ENCODE measurements at regions not wholly inside any gene's neighbourhood (a gene's known extent, or its start where the extent isn't known, plus 50 kb on each side); places are given as distances from the start of the nearest gene placed in this dataset.
"Not testable (repeated sequence)": the region's sequence is repeated elsewhere in the genome, so short reads cannot be mapped to it uniquely, and the experiment has no call there.

GRCh38 chr21:9881430-9881829, 640.0 kb upstream of the TPTE start:
- not testable (repeated sequence) for H3K4me3 ChIP-seq (ENCODE audit: low read length); H3K9me3 ChIP-seq (ENCODE audit: low read length); H2AFZ ChIP-seq (ENCODE audit: low read depth, low read length); H3K36me3 ChIP-seq (ENCODE audit: insufficient read depth, low read length); H3K27me3 ChIP-seq (ENCODE audit: insufficient read depth, low read length); H3K4me1 ChIP-seq (ENCODE audit: insufficient read depth, low read length)

GRCh38 chr21:9883047-9883446, 638.3 kb upstream of the TPTE start:
- H3K9me3 ChIP-seq (ENCODE audit: low read length); H3K4me1 ChIP-seq (ENCODE audit: insufficient read depth, low read length); H2AFZ ChIP-seq (ENCODE audit: low read depth, low read length); H3K4me3 ChIP-seq (ENCODE audit: low read length); H3K36me3 ChIP-seq (ENCODE audit: insufficient read depth, low read length); H3K27me3 ChIP-seq (ENCODE audit: insufficient read depth, low read length): not testable (repeated sequence)

GRCh38 chr21:9883571-9884282, 637.7 kb upstream of the TPTE start:
- H3K4me3 ChIP-seq (ENCODE audit: low read length); H3K9me3 ChIP-seq (ENCODE audit: low read length); H2AFZ ChIP-seq (ENCODE audit: low read depth, low read length); H3K27me3 ChIP-seq (ENCODE audit: insufficient read depth, low read length); H3K4me1 ChIP-seq (ENCODE audit: insufficient read depth, low read length); H3K36me3 ChIP-seq (ENCODE audit: insufficient read depth, low read length): not testable (repeated sequence)

- not testable (repeated sequence) for H3K9me3 ChIP-seq (ENCODE audit: low read length); H3K4me3 ChIP-seq (ENCODE audit: low read length); H3K36me3 ChIP-seq (ENCODE audit: insufficient read depth, low read length); H3K27me3 ChIP-seq (ENCODE audit: insufficient read depth, low read length); H2AFZ ChIP-seq (ENCODE audit: low read depth, low read length); H3K4me1 ChIP-seq (ENCODE audit: insufficient read depth, low read length)
Observed at GRCh38 chr21:9888500-9888899, 632.9 kb upstream of the TPTE start.

- not testable (repeated sequence) for H3K4me1 ChIP-seq (ENCODE audit: insufficient read depth, low read length); H2AFZ ChIP-seq (ENCODE audit: low read depth, low read length); H3K27me3 ChIP-seq (ENCODE audit: insufficient read depth, low read length); H3K36me3 ChIP-seq (ENCODE audit: insufficient read depth, low read length); H3K4me3 ChIP-seq (ENCODE audit: low read length); H3K9me3 ChIP-seq (ENCODE audit: low read length)
Observed at GRCh38 chr21:9903579-9903978, 617.8 kb upstream of the TPTE start.

- not testable (repeated sequence) for H3K27me3 ChIP-seq (ENCODE audit: insufficient read depth, low read length); H3K9me3 ChIP-seq (ENCODE audit: low read length); H3K4me1 ChIP-seq (ENCODE audit: insufficient read depth, low read length); H3K4me3 ChIP-seq (ENCODE audit: low read length); H3K36me3 ChIP-seq (ENCODE audit: insufficient read depth, low read length); H2AFZ ChIP-seq (ENCODE audit: low read depth, low read length)
Observed at GRCh38 chr21:9914135-9914534, 607.2 kb upstream of the TPTE start.

- H3K9me3 ChIP-seq (ENCODE audit: low read length) = not testable (repeated sequence)
Observed at GRCh38 chr21:9919446-9919845, 601.9 kb upstream of the TPTE start.

GRCh38 chr21:9943639-9944038, 577.7 kb upstream of the TPTE start:
- H3K27me3 ChIP-seq (ENCODE audit: insufficient read depth, low read length); H3K36me3 ChIP-seq (ENCODE audit: insufficient read depth, low read length); H3K4me3 ChIP-seq (ENCODE audit: low read length); H2AFZ ChIP-seq (ENCODE audit: low read depth, low read length); H3K4me1 ChIP-seq (ENCODE audit: insufficient read depth, low read length); H3K9me3 ChIP-seq (ENCODE audit: low read length): not testable (repeated sequence)

More at GRCh38 chr21:9919446-9919845, 601.9 kb upstream of the TPTE start:
- H3K27me3 ChIP-seq (ENCODE audit: insufficient read depth, low read length); H3K4me3 ChIP-seq (ENCODE audit: low read length); H3K4me1 ChIP-seq (ENCODE audit: insufficient read depth, low read length); H3K36me3 ChIP-seq (ENCODE audit: insufficient read depth, low read length); H2AFZ ChIP-seq (ENCODE audit: low read depth, low read length): not testable (repeated sequence)

- not testable (repeated sequence) for H3K4me3 ChIP-seq (ENCODE audit: low read length); H3K4me1 ChIP-seq (ENCODE audit: insufficient read depth, low read length); H2AFZ ChIP-seq (ENCODE audit: low read depth, low read length); H3K27me3 ChIP-seq (ENCODE audit: insufficient read depth, low read length); H3K36me3 ChIP-seq (ENCODE audit: insufficient read depth, low read length); H3K9me3 ChIP-seq (ENCODE audit: low read length)
Observed at GRCh38 chr21:9946057-9946456, 575.3 kb upstream of the TPTE start.

GRCh38 chr21:9949510-9950289, 571.7 kb upstream of the TPTE start:
- not testable (repeated sequence) for H3K4me3 ChIP-seq (ENCODE audit: low read length)

GRCh38 chr21:9950363-9950762, 571.0 kb upstream of the TPTE start:
- H3K9me3 ChIP-seq (ENCODE audit: low read length); H3K4me3 ChIP-seq (ENCODE audit: low read length); H2AFZ ChIP-seq (ENCODE audit: low read depth, low read length); H3K36me3 ChIP-seq (ENCODE audit: insufficient read depth, low read length); H3K4me1 ChIP-seq (ENCODE audit: insufficient read depth, low read length); H3K27me3 ChIP-seq (ENCODE audit: insufficient read depth, low read length): not testable (repeated sequence)

More at GRCh38 chr21:9949510-9950289, 571.7 kb upstream of the TPTE start:
- H3K4me1 ChIP-seq (ENCODE audit: insufficient read depth, low read length); H2AFZ ChIP-seq (ENCODE audit: low read depth, low read length); H3K36me3 ChIP-seq (ENCODE audit: insufficient read depth, low read length); H3K9me3 ChIP-seq (ENCODE audit: low read length); H3K27me3 ChIP-seq (ENCODE audit: insufficient read depth, low read length): not testable (repeated sequence)

- H3K4me3 ChIP-seq (ENCODE audit: low read length); H2AFZ ChIP-seq (ENCODE audit: low read depth, low read length); H3K36me3 ChIP-seq (ENCODE audit: insufficient read depth, low read length); H3K9me3 ChIP-seq (ENCODE audit: low read length); H3K27me3 ChIP-seq (ENCODE audit: insufficient read depth, low read length); H3K4me1 ChIP-seq (ENCODE audit: insufficient read depth, low read length): not testable (repeated sequence)
Observed at GRCh38 chr21:9958791-9959190, 562.6 kb upstream of the TPTE start.

- H3K9me3 ChIP-seq (ENCODE audit: low read length) = not testable (repeated sequence)
Observed at GRCh38 chr21:9959220-9959964, 562.0 kb upstream of the TPTE start.

More at GRCh38 chr21:9959220-9959964, 562.0 kb upstream of the TPTE start:
- not testable (repeated sequence) for H3K27me3 ChIP-seq (ENCODE audit: insufficient read depth, low read length); H2AFZ ChIP-seq (ENCODE audit: low read depth, low read length); H3K4me1 ChIP-seq (ENCODE audit: insufficient read depth, low read length); H3K4me3 ChIP-seq (ENCODE audit: low read length); H3K36me3 ChIP-seq (ENCODE audit: insufficient read depth, low read length)

All from neuron (in vitro differentiated cells).